Lower lobe of right lung (tissue), 2 donors: ENCODE measurements at regions not wholly inside any gene's neighbourhood (a gene's known extent, or its start where the extent isn't known, plus 50 kb on each side); places are given as distances from the start of the nearest gene placed in this dataset.

ENCODE experiments used
- ATAC-seq, 2 donors: fragments of 200-7000 bp; cut with Tn5 transposase; one replicate each; pipeline ENCODE4 v1.9.1; 2020 to 2022; ENCODE audit warnings: mild to moderate bottlenecking in 2 of 2, moderate library complexity in 2 of 2
- DNase-seq: peaks from one replicate; pipeline ENCODE4 v3.0.0-alpha.2; 2020
- H3K27ac ChIP-seq: fragments of 200-600 bp; one replicate; pipeline ENCODE4 v1.8.0; 2022
- H3K27me3 ChIP-seq: fragments of 200-600 bp; one replicate; pipeline ENCODE4 v1.8.0; 2022; ENCODE audit warnings: low read depth
- H3K36me3 ChIP-seq: fragments of 200-600 bp; one replicate; pipeline ENCODE4 v1.8.0; 2022; ENCODE audit warnings: mild to moderate bottlenecking
- H3K4me1 ChIP-seq: fragments of 200-600 bp; one replicate; pipeline ENCODE4 v1.8.0; 2022
- H3K4me3 ChIP-seq: fragments of 200-600 bp; one replicate; pipeline ENCODE4 v1.8.0; 2022; ENCODE audit warnings: mild to moderate bottlenecking
- H3K9me3 ChIP-seq: fragments of 200-600 bp; one replicate; pipeline ENCODE4 v1.8.0; 2022
- CTCF ChIP-seq: fragments of 200-600 bp; IDR thresholded peaks from one replicate; pipeline ENCODE4 v1.8.0; 2022; ENCODE audit warnings: antibody characterized with exemption, mild to moderate bottlenecking
- intact Hi-C: fragments of 100-400 bp; cut with DNase I; formaldehyde crosslinking; loops from one replicate; pipeline ENCODE4 v1.11.0; 2022
- donor health status: DM: no; HTN: yes; CAD: no; lungs with severe emphysema.

GRCh38 chr12:13890943-13891342, 90.5 kb downstream of the GRIN2B start:
- Histone ChIP-seq H3K9me3 (no peaks in the 10 kb centered on the region), H3K27ac (no peak overlapping the region), H3K4me3 (no peak overlapping the region), H3K27me3 (no peaks in the 10 kb centered on the region), H3K4me1 (no peaks in the 10 kb centered on the region), H3K36me3 (no peaks in the 10 kb centered on the region)
- intact Hi-C loops: no loop called here
- no peak for DNase-seq
- no peak for ATAC-seq
- no peak for TF ChIP-seq CTCF

- DNase-seq (no peak), ATAC-seq (no peak)
- intact Hi-C loops: no loop called here
- no peaks in the 10 kb centered on the region for H3K36me3 ChIP-seq
- H3K27ac ChIP-seq: no peak overlapping the region
- H3K4me1 ChIP-seq: no peaks in the 10 kb centered on the region
- no peak overlapping the region for H3K4me3 ChIP-seq
- no peaks in the 10 kb centered on the region for H3K9me3 ChIP-seq
- TF ChIP-seq CTCF: no peak
- no peaks in the 10 kb centered on the region for H3K27me3 ChIP-seq
Observed at GRCh38 chr12:13887779-13888388, 93.5 kb downstream of the GRIN2B start.

- Histone ChIP-seq H3K27me3 (no peaks in the 10 kb centered on the region), H3K36me3 (no peaks in the 10 kb centered on the region), H3K9me3 (no peaks in the 10 kb centered on the region), H3K4me3 (no peak overlapping the region), H3K27ac (no peak overlapping the region), H3K4me1 (no peaks in the 10 kb centered on the region)
- TF ChIP-seq CTCF: no peak
- ATAC-seq (no peak), DNase-seq (no peak)
- intact Hi-C loops: no loop called here
Observed at GRCh38 chr12:13882176-13882575, 99.2 kb downstream of the GRIN2B start.

GRCh38 chr12:13880613-13881012, 100.8 kb downstream of the GRIN2B start:
- H3K36me3 ChIP-seq: no peaks in the 10 kb centered on the region
- intact Hi-C loops: no loop called here
- no peak overlapping the region for H3K4me3 ChIP-seq
- no peaks in the 10 kb centered on the region for H3K9me3 ChIP-seq
- no peak for ATAC-seq
- H3K27me3 ChIP-seq: no peaks in the 10 kb centered on the region
- H3K4me1 ChIP-seq: no peaks in the 10 kb centered on the region
- TF ChIP-seq CTCF: no peak
- no peak overlapping the region for H3K27ac ChIP-seq
- DNase-seq: no peak

GRCh38 chr12:13875744-13876143, 105.7 kb downstream of the GRIN2B start:
- no peak for TF ChIP-seq CTCF
- no peak for ATAC-seq
- no peaks in the 10 kb centered on the region for H3K4me1 ChIP-seq
- intact Hi-C loops: no loop called here
- no peak overlapping the region for H3K27ac ChIP-seq
- no peak overlapping the region for H3K4me3 ChIP-seq
- H3K9me3 ChIP-seq: no peaks in the 10 kb centered on the region
- no peak for DNase-seq
- H3K27me3 ChIP-seq: no peaks in the 10 kb centered on the region
- no peaks in the 10 kb centered on the region for H3K36me3 ChIP-seq

GRCh38 chr12:13870255-13870654, 111.1 kb downstream of the GRIN2B start:
- no peak for DNase-seq
- Histone ChIP-seq H3K27me3 (peaks cover 9% of the 10 kb centered on the region), H3K27ac (no peak overlapping the region), H3K9me3 (no peaks in the 10 kb centered on the region), H3K4me3 (no peak overlapping the region), H3K36me3 (no peaks in the 10 kb centered on the region), H3K4me1 (no peaks in the 10 kb centered on the region)
- ATAC-seq: no peak
- no peak for TF ChIP-seq CTCF
- intact Hi-C loops: no loop called here
